CD4-positive, alpha-beta memory T cell (primary cell): ENCODE measurements at regions not wholly inside any gene's neighbourhood (a gene's known extent, or its start where the extent isn't known, plus 50 kb on each side); places are given as distances from the start of the nearest gene placed in this dataset.

Experiments
- CTCF ChIA-PET: fragments of 350-600 bp; sonication (Branson Sonifier 250); formaldehyde crosslinking; loops from one replicate; lab custom pipeline; 2021; ENCODE audit warnings: inconsistent platforms; ENCODE audit not compliant: partially characterized antibody; lab: Charles Lee
- POLR2A ChIA-PET: fragments of 350-600 bp; sonication (Branson Sonifier 250); formaldehyde crosslinking; loops from one replicate; lab custom pipeline; 2021; ENCODE audit not compliant: partially characterized antibody; lab: Charles Lee
- DNase-seq, 5 donors: peaks; one replicate each; pipeline versions ENCODE4 v3.0.0 to v3.0.0-alpha.2; 2020 to 2022; ENCODE audit warnings: mixed read lengths in 1 of 5
- H3K27ac ChIP-seq: one replicate; pipeline ENCODE4 v1.7.0; 2013; ENCODE audit warnings: low read depth, low read length
- H3K27me3 ChIP-seq: 2 replicates; pipeline ENCODE4 v1.7.0; 2013; ENCODE audit warnings: mild to moderate bottlenecking, low read length, moderate library complexity; ENCODE audit not compliant: insufficient read depth
- H3K36me3 ChIP-seq: 2 replicates; pipeline ENCODE4 v1.7.0; 2013; ENCODE audit warnings: mild to moderate bottlenecking, low read length, moderate library complexity; ENCODE audit not compliant: insufficient read depth
- H3K4me1 ChIP-seq: 2 replicates; pipeline ENCODE4 v1.7.0; 2013; ENCODE audit warnings: mild to moderate bottlenecking, low read length, moderate library complexity; ENCODE audit not compliant: insufficient read depth
- H3K4me3 ChIP-seq, 2 donors: one replicate each; pipeline ENCODE4 v1.7.0; 2013; ENCODE audit warnings: low read length in 2 of 2, mild to moderate bottlenecking in 1 of 2
- H3K9me3 ChIP-seq, 2 donors: one replicate each; pipeline ENCODE4 v1.7.0; 2013; ENCODE audit warnings: low read length in 2 of 2, control low read depth in 1 of 2; ENCODE audit not compliant: control insufficient read depth in 1 of 2
- H3K27ac Mint-ChIP-seq, 7 donors: one replicate each; pipeline ENCODE4 v1.8.0; 2020 to 2021; ENCODE audit warnings: mixed read lengths in 7 of 7, mild to moderate bottlenecking in 6 of 7, inconsistent platforms in 3 of 7, moderate library complexity in 3 of 7
- H3K27me3 Mint-ChIP-seq, 2 donors: one replicate each; pipeline ENCODE4 v1.8.0; 2020 to 2021; ENCODE audit warnings: mixed read lengths in 2 of 2
- H3K36me3 Mint-ChIP-seq, 2 donors: one replicate each; pipeline ENCODE4 v1.8.0; 2020 to 2021; ENCODE audit warnings: mixed read lengths in 2 of 2, inconsistent platforms in 1 of 2, mild to moderate bottlenecking in 1 of 2
- H3K4me1 Mint-ChIP-seq, 4 donors: one replicate each; pipeline ENCODE4 v1.8.0; 2020 to 2021; ENCODE audit warnings: mixed read lengths in 4 of 4, mild to moderate bottlenecking in 1 of 4
- H3K4me3 Mint-ChIP-seq, 8 donors: one replicate each; pipeline ENCODE4 v1.8.0; 2020 to 2021; ENCODE audit warnings: mixed read lengths in 8 of 8, mild to moderate bottlenecking in 7 of 8, moderate library complexity in 6 of 8, inconsistent platforms in 3 of 8
- H3K9me3 Mint-ChIP-seq, 8 donors: one replicate each; pipeline ENCODE4 v1.8.0; 2020 to 2021; ENCODE audit warnings: mixed read lengths in 8 of 8, mild to moderate bottlenecking in 5 of 8, inconsistent platforms in 3 of 8, moderate library complexity in 1 of 8
- intact Hi-C: fragments of 100-400 bp; cut with micrococcal nuclease; formaldehyde crosslinking; loops from one replicate; pipeline ENCODE4 v1.15.1; 2023

DNA sequence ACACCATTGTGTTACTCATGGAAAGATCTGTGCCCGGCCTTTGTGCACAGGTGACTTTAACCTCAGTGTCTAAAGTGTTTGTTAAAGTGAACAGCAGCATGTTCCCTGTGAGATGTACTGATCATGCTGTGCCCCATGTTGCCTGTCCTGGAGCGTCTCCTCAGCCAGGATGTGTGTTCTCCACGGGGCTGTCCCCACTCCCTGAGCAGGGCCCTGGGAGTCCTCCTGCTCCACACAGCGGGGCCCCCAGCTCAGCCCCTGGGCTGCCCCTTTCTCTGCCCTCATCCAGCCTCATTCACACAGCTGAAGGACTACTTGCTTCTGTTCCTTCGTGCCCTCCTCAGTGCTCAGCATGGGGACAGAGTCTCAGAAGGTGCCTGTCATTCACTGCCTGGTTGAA is 131.5 kb downstream of the SLC38A6 start:
- Mint-ChIP-seq H3K27ac (no peak overlapping the region), H3K27me3 (peaks cover 4 to 12% of the 10 kb centered on the region in 2 donors), H3K36me3 (peaks cover 3 to 20% of the 10 kb centered on the region in 2 donors), H3K4me1 (peaks cover 0 to 2% (median 0%) of the 10 kb centered on the region in 4 donors), H3K4me3 (no peak overlapping the region), H3K9me3 (peaks cover 2 to 29% (median 19%) of the 10 kb centered on the region in 8 donors)
- intact Hi-C loops, result no loop called here
- POLR2A ChIA-PET, result no interaction called here
- Histone ChIP-seq H3K27me3 (no peaks in the 10 kb centered on the region), H3K36me3 (no peaks in the 10 kb centered on the region), H3K4me3 (no peak overlapping the region), H3K27ac (no peak overlapping the region), H3K4me1 (no peaks in the 10 kb centered on the region), H3K9me3 (no peaks in the 10 kb centered on the region)
- DNase-seq, result no peak
- CTCF ChIA-PET, result no interaction called here

DNA sequence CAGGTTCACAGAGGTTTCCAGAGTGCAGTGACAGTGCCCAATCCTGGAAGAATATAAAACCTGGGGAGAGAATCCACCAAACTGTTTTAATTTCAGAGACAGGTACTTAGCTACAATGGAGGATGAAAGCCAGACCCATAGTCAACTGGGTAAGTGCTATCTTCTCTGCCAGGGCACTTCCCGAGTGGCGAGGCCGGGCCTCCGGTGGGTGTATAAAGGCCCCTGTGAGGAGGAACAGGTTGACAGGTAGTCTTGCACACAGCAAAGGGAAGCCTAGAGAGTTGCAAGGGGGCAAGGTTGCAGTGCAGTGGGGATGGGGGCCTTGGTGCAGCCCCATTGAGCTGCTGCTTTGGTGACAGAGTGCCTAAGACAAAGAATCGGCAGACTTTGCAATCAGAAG is 130.7 kb downstream of the SLC38A6 start:
- no peaks in the 10 kb centered on the region for H3K36me3 ChIP-seq
- H3K9me3 Mint-ChIP-seq, result peaks cover 2 to 29% (median 19%) of the 10 kb centered on the region in 8 donors
- H3K4me1 Mint-ChIP-seq, result peaks cover 0 to 2% (median 0%) of the 10 kb centered on the region in 4 donors
- no peaks in the 10 kb centered on the region for H3K27me3 ChIP-seq
- POLR2A ChIA-PET, result no interaction called here
- no peak overlapping the region for H3K27ac Mint-ChIP-seq
- H3K27ac ChIP-seq, result no peak overlapping the region
- H3K4me3 Mint-ChIP-seq, result no peak overlapping the region
- peaks cover 4 to 12% of the 10 kb centered on the region in 2 donors for H3K27me3 Mint-ChIP-seq
- CTCF ChIA-PET, result interaction anchor here (0.6 kb wide), 1 partner anchor 136 kb away, joined by 3 read pairs; no protein-coding TSS in a partner anchor
- peaks cover 3 to 23% of the 10 kb centered on the region in 2 donors for H3K36me3 Mint-ChIP-seq
- H3K9me3 ChIP-seq, result no peaks in the 10 kb centered on the region
- intact Hi-C loops, result no loop called here
- H3K4me3 ChIP-seq, result no peak overlapping the region
- no peaks in the 10 kb centered on the region for H3K4me1 ChIP-seq
- no peak for DNase-seq

DNA sequence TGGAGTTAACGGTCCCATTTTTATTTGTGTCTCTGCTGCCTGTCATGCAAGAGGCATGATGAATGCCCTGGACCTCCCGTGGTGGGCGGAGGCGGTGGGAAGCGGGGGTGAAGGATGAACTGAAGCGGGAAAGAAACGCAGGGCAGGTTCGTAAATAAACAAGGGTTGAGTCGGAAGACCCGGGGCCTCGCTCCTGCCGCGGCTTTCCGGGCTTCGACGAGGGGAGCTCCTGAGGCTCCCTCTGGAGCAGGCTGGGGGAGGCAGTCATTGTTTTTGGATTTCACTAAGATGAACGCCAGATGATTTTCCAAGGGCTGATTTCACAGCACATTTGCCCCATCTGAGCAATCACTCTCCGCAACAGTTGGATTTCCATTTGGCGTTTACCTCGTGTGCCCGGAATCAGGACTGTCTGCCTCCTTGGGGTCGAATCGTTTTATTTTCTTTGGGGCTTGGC is 130.2 kb downstream of the SLC38A6 start:
- no peak for DNase-seq
- CTCF ChIA-PET, result interaction anchor here (0.6 kb wide), 1 partner anchor 136 kb away, joined by 3 read pairs; no protein-coding TSS in a partner anchor

DNA sequence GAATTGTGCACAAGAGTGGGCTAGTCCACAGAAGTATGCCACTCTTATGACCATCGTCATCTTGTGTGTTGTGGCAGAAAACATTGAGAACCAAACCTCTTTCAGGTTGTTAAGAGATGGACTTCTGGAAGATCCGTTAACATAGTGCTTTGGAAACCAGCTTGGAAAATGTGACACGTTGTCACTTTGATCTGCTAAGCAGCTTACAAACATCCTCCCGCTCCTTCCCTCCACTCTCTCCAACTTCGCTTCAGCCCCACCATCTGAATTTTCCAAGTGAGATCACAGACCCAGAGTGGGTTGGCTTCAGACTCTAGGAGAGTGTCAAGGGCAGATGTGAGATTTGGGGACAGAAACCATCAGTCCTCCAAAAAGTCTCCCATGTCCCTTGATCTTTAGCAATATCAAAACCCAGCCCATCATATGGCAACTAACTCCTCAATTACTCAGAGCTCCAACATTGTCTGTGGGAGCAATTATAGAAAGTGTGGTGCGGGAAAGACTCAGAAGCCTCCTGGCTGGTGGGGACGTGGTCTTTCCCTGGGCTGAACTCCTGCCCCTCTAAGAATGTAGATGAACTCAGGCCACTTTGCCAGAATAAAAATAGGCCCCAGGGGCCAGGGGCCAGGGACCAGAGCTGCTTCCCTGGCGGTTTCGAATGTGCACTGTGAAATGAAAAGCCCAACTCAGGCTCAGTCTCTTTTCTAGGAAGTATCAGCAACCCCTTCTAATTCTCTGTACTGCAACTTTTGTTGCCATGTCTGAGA is 129.5 kb downstream of the SLC38A6 start:
- no peaks in the 10 kb centered on the region for H3K36me3 ChIP-seq
- H3K27me3 ChIP-seq, result no peaks in the 10 kb centered on the region
- no peak overlapping the region for H3K4me3 Mint-ChIP-seq
- intact Hi-C loops, result no loop called here
- H3K27ac Mint-ChIP-seq, result no peak overlapping the region
- no peaks in the 10 kb centered on the region for H3K4me1 ChIP-seq
- H3K27ac ChIP-seq, result no peak overlapping the region
- no peak for DNase-seq
- H3K36me3 Mint-ChIP-seq, result peaks cover 3 to 23% of the 10 kb centered on the region in 2 donors
- H3K9me3 Mint-ChIP-seq, result peaks cover 3 to 28% (median 19%) of the 10 kb centered on the region in 8 donors
- no peaks in the 10 kb centered on the region for H3K9me3 ChIP-seq
- H3K4me3 ChIP-seq, result no peak overlapping the region
- H3K4me1 Mint-ChIP-seq, result peaks cover 0 to 2% (median 0%) of the 10 kb centered on the region in 4 donors
- ChIA-PET CTCF (no interaction called here), POLR2A (no interaction called here)
- peaks cover 4 to 12% of the 10 kb centered on the region in 2 donors for H3K27me3 Mint-ChIP-seq

More for the DNA sequence above, 130.2 kb downstream of the SLC38A6 start:
- Histone ChIP-seq H3K36me3 (no peaks in the 10 kb centered on the region), H3K9me3 (no peaks in the 10 kb centered on the region), H3K4me3 (no peak overlapping the region), H3K4me1 (no peaks in the 10 kb centered on the region), H3K27me3 (no peaks in the 10 kb centered on the region), H3K27ac (no peak overlapping the region)
- H3K4me3 Mint-ChIP-seq, result no peak overlapping the region
- H3K9me3 Mint-ChIP-seq, result peaks cover 2 to 29% (median 19%) of the 10 kb centered on the region in 8 donors
- POLR2A ChIA-PET, result no interaction called here
- H3K36me3 Mint-ChIP-seq, result peaks cover 3 to 23% of the 10 kb centered on the region in 2 donors
- peaks cover 0 to 2% (median 0%) of the 10 kb centered on the region in 4 donors for H3K4me1 Mint-ChIP-seq
- H3K27ac Mint-ChIP-seq, result no peak overlapping the region
- intact Hi-C loops, result no loop called here
- peaks cover 4 to 12% of the 10 kb centered on the region in 2 donors for H3K27me3 Mint-ChIP-seq

DNA sequence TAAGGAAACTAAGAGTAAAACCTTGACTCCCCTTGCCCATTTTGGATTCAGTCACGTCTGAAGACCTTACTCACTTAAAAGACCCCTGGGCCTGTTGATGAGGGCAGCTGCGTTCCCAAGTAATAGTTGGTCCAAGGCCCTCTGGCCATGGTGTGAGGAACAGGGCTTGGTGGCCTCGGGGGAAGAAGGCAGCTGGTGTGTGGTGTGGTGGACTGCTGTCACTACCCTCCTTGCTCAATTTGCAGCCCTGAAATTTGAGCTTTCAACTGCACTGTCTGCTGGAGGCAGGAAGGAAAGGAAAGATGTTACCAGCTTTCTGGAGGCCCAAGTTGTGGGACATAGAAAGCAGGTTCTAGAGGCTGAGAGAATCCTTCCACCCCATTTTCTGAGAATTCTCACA is 128.2 kb downstream of the SLC38A6 start:
- Histone ChIP-seq H3K4me3 (no peak overlapping the region), H3K27me3 (no peaks in the 10 kb centered on the region), H3K27ac (no peak overlapping the region), H3K9me3 (no peaks in the 10 kb centered on the region), H3K36me3 (no peaks in the 10 kb centered on the region), H3K4me1 (no peaks in the 10 kb centered on the region)
- Mint-ChIP-seq H3K9me3 (peaks cover 6 to 22% (median 14%) of the 10 kb centered on the region in 8 donors), H3K27me3 (peaks cover 4 to 10% of the 10 kb centered on the region in 2 donors), H3K4me3 (no peak overlapping the region), H3K4me1 (peaks cover 0 to 2% (median 0%) of the 10 kb centered on the region in 4 donors), H3K36me3 (peaks cover 6 to 21% of the 10 kb centered on the region in 2 donors), H3K27ac (no peak overlapping the region)
- no peak for DNase-seq
- intact Hi-C loops, result no loop called here
- CTCF ChIA-PET, result no interaction called here
- POLR2A ChIA-PET, result no interaction called here

DNA sequence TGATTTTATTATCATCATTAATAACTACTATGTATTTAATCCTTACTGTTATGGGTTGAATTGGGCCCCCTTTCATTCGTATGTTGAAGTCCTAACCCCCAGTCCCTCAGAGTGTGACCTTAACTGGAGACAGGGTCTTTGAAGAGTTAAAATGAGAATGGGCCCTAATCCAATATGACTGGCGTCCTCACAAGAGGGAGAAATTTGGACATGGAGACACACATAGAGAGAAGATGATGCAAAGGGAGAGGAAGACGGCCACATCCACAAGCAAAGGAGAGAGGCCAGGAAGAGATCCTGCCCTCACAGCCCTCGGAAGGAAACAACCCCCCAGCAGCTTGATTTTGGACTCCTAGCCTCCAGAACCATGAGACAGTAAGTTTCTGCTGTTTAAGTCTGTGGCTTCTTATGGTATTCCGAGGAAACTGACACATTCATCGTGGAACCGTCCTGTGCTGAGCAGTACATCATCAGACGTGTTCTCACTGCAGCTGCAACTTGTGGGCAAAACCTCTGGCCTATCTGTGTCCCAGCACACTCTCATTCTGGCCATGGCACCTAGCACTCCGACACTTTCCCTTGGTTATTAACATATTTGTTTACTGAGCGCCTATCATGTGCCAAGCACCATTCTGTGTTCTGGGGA is 127.6 kb downstream of the SLC38A6 start:
- Mint-ChIP-seq H3K9me3 (peaks cover 5 to 15% (median 10%) of the 10 kb centered on the region in 8 donors), H3K4me3 (no peak overlapping the region), H3K36me3 (peaks cover 6 to 14% of the 10 kb centered on the region in 2 donors), H3K27ac (no peak overlapping the region), H3K27me3 (peaks cover 1 to 8% of the 10 kb centered on the region in 2 donors), H3K4me1 (peaks cover 0 to 2% (median 0%) of the 10 kb centered on the region in 4 donors)
- DNase-seq, result no peak
- H3K36me3 ChIP-seq, result no peaks in the 10 kb centered on the region
- ChIA-PET POLR2A (no interaction called here), CTCF (no interaction called here)
- H3K9me3 ChIP-seq, result no peaks in the 10 kb centered on the region
- intact Hi-C loops, result no loop called here
- no peak overlapping the region for H3K4me3 ChIP-seq
- no peak overlapping the region for H3K27ac ChIP-seq
- no peaks in the 10 kb centered on the region for H3K4me1 ChIP-seq
- H3K27me3 ChIP-seq, result no peaks in the 10 kb centered on the region

DNA sequence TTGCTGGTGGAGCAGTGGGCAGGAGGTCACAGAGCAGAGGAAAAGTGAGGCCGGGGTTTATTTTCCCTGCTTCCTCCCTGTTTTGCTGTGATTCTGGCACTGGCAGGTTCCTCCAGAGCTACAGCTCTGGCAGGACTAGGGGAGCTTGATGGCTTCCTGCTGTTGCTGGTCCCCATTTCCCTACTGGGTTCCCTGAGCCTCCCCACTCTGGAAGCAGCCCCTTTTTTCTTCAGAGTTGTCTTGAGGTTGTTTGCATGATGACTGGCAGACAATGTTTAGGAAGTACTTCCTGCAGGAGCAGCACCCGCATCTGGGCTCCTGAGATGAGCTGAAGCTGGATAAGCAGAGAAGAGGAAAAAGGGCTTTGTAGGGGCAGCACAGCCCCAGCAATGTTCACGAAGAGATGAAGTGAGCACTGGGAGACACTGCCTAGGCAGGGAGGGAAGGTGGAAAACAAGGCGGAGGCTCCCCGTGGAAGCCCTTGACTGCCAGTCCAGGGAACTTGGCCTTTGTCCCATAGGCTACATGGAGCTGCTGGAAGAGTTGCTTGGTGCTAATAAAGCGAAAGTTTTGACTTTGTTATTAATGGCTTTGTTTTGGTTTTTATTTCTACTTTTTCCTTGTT is 126.9 kb downstream of the SLC38A6 start:
- Histone ChIP-seq H3K9me3 (no peaks in the 10 kb centered on the region), H3K4me3 (no peak overlapping the region), H3K4me1 (no peaks in the 10 kb centered on the region), H3K27me3 (no peaks in the 10 kb centered on the region), H3K27ac (no peak overlapping the region), H3K36me3 (no peaks in the 10 kb centered on the region)
- intact Hi-C loops, result no loop called here
- peaks cover 5 to 11% (median 9%) of the 10 kb centered on the region in 8 donors for H3K9me3 Mint-ChIP-seq
- no peak for DNase-seq
- no peak overlapping the region for H3K4me3 Mint-ChIP-seq
- peaks cover 1 to 8% of the 10 kb centered on the region in 2 donors for H3K27me3 Mint-ChIP-seq
- ChIA-PET CTCF (no interaction called here), POLR2A (no interaction called here)
- H3K4me1 Mint-ChIP-seq, result peaks cover 0 to 2% (median 0%) of the 10 kb centered on the region in 4 donors
- no peak overlapping the region for H3K27ac Mint-ChIP-seq
- H3K36me3 Mint-ChIP-seq, result peaks cover 6 to 14% of the 10 kb centered on the region in 2 donors
